Mesendoderm (in vitro differentiated cells): ENCODE measurements at regions not wholly inside any gene's neighbourhood (a gene's known extent, or its start where the extent isn't known, plus 50 kb on each side); places are given as distances from the start of the nearest gene placed in this dataset.

ENCODE experiments used
- DNase-seq: peaks from one replicate; pipeline ENCODE4 v3.0.0; 2013
- H2AK5ac ChIP-seq: 2 replicates; pipeline ENCODE4 v1.6.1; 2013; ENCODE audit warnings: low read length, inconsistent platforms
- H2BK120ac ChIP-seq: 2 replicates; pipeline ENCODE4 v1.6.1; 2013; ENCODE audit warnings: low read depth, mild to moderate bottlenecking, low read length, moderate library complexity, mixed read lengths
- H2BK15ac ChIP-seq: replicated peaks from 2 replicates; pipeline ENCODE4 v1.6.1; 2013; ENCODE audit warnings: low read depth, mild to moderate bottlenecking, moderate library complexity
- H2BK5ac ChIP-seq: 2 replicates; pipeline ENCODE4 v1.6.1; 2013; ENCODE audit warnings: low read length, inconsistent platforms
- H3K18ac ChIP-seq: 2 replicates; pipeline ENCODE4 v1.6.1; 2013; ENCODE audit warnings: mild to moderate bottlenecking, low read length, mixed read lengths
- H3K23ac ChIP-seq: one replicate; pipeline ENCODE4 v1.6.1; 2013; ENCODE audit warnings: low read length
- H3K27ac ChIP-seq: 2 replicates; pipeline ENCODE4 v1.5.1; 2013; ENCODE audit warnings: low read depth, mild to moderate bottlenecking, inconsistent platforms, low read length, moderate library complexity
- H3K27me3 ChIP-seq: 2 replicates; pipeline ENCODE4 v1.6.1; 2013; ENCODE audit warnings: low read length, control low read depth, mild to moderate bottlenecking, inconsistent platforms; ENCODE audit not compliant: insufficient read depth, poor library complexity
- H3K36me3 ChIP-seq: 2 replicates; pipeline ENCODE4 v1.6.1; 2013; ENCODE audit warnings: low read length, inconsistent platforms; ENCODE audit not compliant: control insufficient read depth, insufficient read depth
- H3K4ac ChIP-seq: one replicate; pipeline ENCODE4 v1.6.1; 2013; ENCODE audit warnings: low read depth, mild to moderate bottlenecking, low read length, moderate library complexity
- H3K4me1 ChIP-seq: 2 replicates; pipeline ENCODE4 v1.6.1; 2013; ENCODE audit warnings: low read depth, low read length, inconsistent platforms; ENCODE audit not compliant: control insufficient read depth
- H3K4me2 ChIP-seq: 2 replicates; pipeline ENCODE4 v1.6.1; 2013; ENCODE audit warnings: low read length
- H3K4me3 ChIP-seq: 2 replicates; pipeline ENCODE4 v1.5.1; 2013; ENCODE audit warnings: mild to moderate bottlenecking, low read length
- H3K56ac ChIP-seq: one replicate; pipeline ENCODE4 v1.6.1; 2013; ENCODE audit warnings: low read length
- H3K79me1 ChIP-seq: 2 replicates; pipeline ENCODE4 v1.6.1; 2013; ENCODE audit warnings: low read length, inconsistent platforms
- H3K79me2 ChIP-seq: 2 replicates; pipeline ENCODE4 v1.6.1; 2013; ENCODE audit warnings: mild to moderate bottlenecking, low read length; ENCODE audit not compliant: control insufficient read depth, insufficient read depth
- H3K9ac ChIP-seq: 2 replicates; pipeline ENCODE4 v1.6.1; 2013; ENCODE audit warnings: low read length, inconsistent platforms
- H4K5ac ChIP-seq: one replicate; pipeline ENCODE4 v1.6.1; 2013; ENCODE audit warnings: low read length
- H4K8ac ChIP-seq: one replicate; pipeline ENCODE4 v1.6.1; 2013; ENCODE audit warnings: low read depth, mild to moderate bottlenecking, control low read depth, low read length, moderate library complexity
- WGBS: extraction: QIAGEN DNeasy Blood & Tissue Kit; methylation state at CpG from one replicate; pipeline ENCODE4 v1.1.7; 2013; ENCODE audit warnings: low lambda C conversion rate, missing lambda C conversion rate; ENCODE audit not compliant: insufficient coverage; ENCODE audit errors: extremely low coverage; 5-methylcytosine and 5-hydroxymethylcytosine counted together

GRCh38 chr2:8625399-8626300 lies 56.2 kb upstream of the ID2 start:
- no peak overlapping the region for H3K56ac ChIP-seq
- no peak overlapping the region for H4K8ac ChIP-seq
- no CpG with 5 or more reads among the region's 24 CpGs for WGBS
- no peaks in the 10 kb centered on the region for H3K27me3 ChIP-seq
- DNase-seq: no peak
- no peak overlapping the region for H2BK5ac ChIP-seq
- H3K4me3 ChIP-seq: no peak overlapping the region
- H3K4ac ChIP-seq: no peak overlapping the region
- H2AK5ac ChIP-seq: no peak overlapping the region
- H3K23ac ChIP-seq: no peak overlapping the region
- H3K79me2 ChIP-seq: no peaks in the 10 kb centered on the region
- no peak overlapping the region for H3K27ac ChIP-seq
- no peak overlapping the region for H3K18ac ChIP-seq
- H3K36me3 ChIP-seq: no peaks in the 10 kb centered on the region
- no peaks in the 10 kb centered on the region for H3K79me1 ChIP-seq
- no peaks in the 10 kb centered on the region for H3K4me1 ChIP-seq
- no peak overlapping the region for H2BK120ac ChIP-seq
- no peak overlapping the region for H2BK15ac ChIP-seq
- H4K5ac ChIP-seq: no peak overlapping the region
- no peak overlapping the region for H3K4me2 ChIP-seq
- no peak overlapping the region for H3K9ac ChIP-seq

DNA sequence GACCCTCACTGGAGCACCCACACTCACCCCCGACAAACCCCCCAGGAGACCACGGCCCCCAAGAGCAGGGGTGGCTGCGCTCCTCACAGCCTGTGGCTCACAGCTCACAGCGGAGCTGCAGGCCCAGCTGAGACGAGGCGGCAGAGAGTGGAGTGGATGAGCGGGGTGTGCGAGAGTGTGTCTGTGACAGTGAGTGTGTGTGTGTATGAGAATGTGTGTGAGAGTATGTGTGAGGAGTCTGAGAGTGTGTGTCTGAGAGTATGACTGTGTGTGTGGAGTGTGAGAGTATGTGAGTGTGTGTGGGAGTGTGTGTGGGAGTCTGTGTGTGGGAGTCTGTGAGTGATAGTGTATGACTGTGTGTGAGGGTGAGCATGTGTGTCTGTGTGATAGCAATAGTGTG lies 55.3 kb upstream of the ID2 start:
- Histone ChIP-seq H4K8ac (no peak overlapping the region), H3K56ac (no peak overlapping the region), H2BK5ac (no peak overlapping the region), H3K27ac (no peak overlapping the region), H3K9ac (no peak overlapping the region), H2BK120ac (no peak overlapping the region), H3K4me2 (no peak overlapping the region), H3K36me3 (no peaks in the 10 kb centered on the region), H3K23ac (no peak overlapping the region), H3K79me1 (no peaks in the 10 kb centered on the region), H2BK15ac (no peak overlapping the region), H3K27me3 (no peaks in the 10 kb centered on the region), H3K79me2 (no peaks in the 10 kb centered on the region), H3K4ac (no peak overlapping the region), H4K5ac (no peak overlapping the region), H3K4me3 (no peak overlapping the region), H2AK5ac (no peak overlapping the region), H3K4me1 (no peaks in the 10 kb centered on the region), H3K18ac (no peak overlapping the region)
- WGBS: 100% methylated on average over 1 of the region's 8 CpGs
- no peak for DNase-seq

- Histone ChIP-seq H3K56ac (no peak overlapping the region), H2BK120ac (no peak overlapping the region), H4K8ac (no peak overlapping the region), H2AK5ac (no peak overlapping the region), H4K5ac (no peak overlapping the region), H3K36me3 (no peaks in the 10 kb centered on the region), H3K27me3 (no peaks in the 10 kb centered on the region), H3K9ac (no peak overlapping the region), H3K4me1 (no peaks in the 10 kb centered on the region), H3K4me3 (no peak overlapping the region), H3K18ac (no peak overlapping the region), H3K79me1 (no peaks in the 10 kb centered on the region), H3K4me2 (no peak overlapping the region), H3K79me2 (no peaks in the 10 kb centered on the region), H3K23ac (no peak overlapping the region), H3K4ac (no peak overlapping the region), H2BK5ac (no peak overlapping the region), H3K27ac (no peak overlapping the region), H2BK15ac (no peak overlapping the region)
- no CpG with 5 or more reads among the region's 20 CpGs for WGBS
- no peak for DNase-seq
Measured at GRCh38 chr2:8627019-8627691, 54.7 kb upstream of the ID2 start.

- Histone ChIP-seq H4K8ac (no peak overlapping the region), H3K36me3 (no peaks in the 10 kb centered on the region), H3K79me1 (no peaks in the 10 kb centered on the region), H3K9ac (no peak overlapping the region), H3K4ac (no peak overlapping the region), H3K56ac (no peak overlapping the region), H3K18ac (no peak overlapping the region), H3K4me1 (no peaks in the 10 kb centered on the region), H3K4me2 (no peak overlapping the region), H3K79me2 (no peaks in the 10 kb centered on the region), H3K23ac (no peak overlapping the region), H2BK15ac (no peak overlapping the region), H3K4me3 (no peak overlapping the region), H2BK120ac (no peak overlapping the region), H2BK5ac (no peak overlapping the region), H3K27ac (no peak overlapping the region), H4K5ac (no peak overlapping the region), H2AK5ac (no peak overlapping the region), H3K27me3 (no peaks in the 10 kb centered on the region)
- no peak for DNase-seq
- no CpG with 5 or more reads among the region's 14 CpGs for WGBS
Measured at GRCh38 chr2:8627692-8628085, 54.2 kb upstream of the ID2 start.

GRCh38 chr2:8628179-8628865 lies 53.5 kb upstream of the ID2 start:
- no peaks in the 10 kb centered on the region for H3K79me1 ChIP-seq
- no peak overlapping the region for H2AK5ac ChIP-seq
- no peaks in the 10 kb centered on the region for H3K79me2 ChIP-seq
- no CpG with 5 or more reads among the region's 18 CpGs for WGBS
- DNase-seq: peak; percentile 74
- no peak overlapping the region for H4K8ac ChIP-seq
- H4K5ac ChIP-seq: no peak overlapping the region
- H2BK120ac ChIP-seq: no peak overlapping the region
- no peak overlapping the region for H3K18ac ChIP-seq
- H3K4me1 ChIP-seq: no peaks in the 10 kb centered on the region
- peak overlapping the region; percentile 49 for H3K56ac ChIP-seq
- no peak overlapping the region for H3K4me2 ChIP-seq
- H2BK15ac ChIP-seq: no peak overlapping the region
- no peak overlapping the region for H3K23ac ChIP-seq
- no peaks in the 10 kb centered on the region for H3K36me3 ChIP-seq
- H3K27me3 ChIP-seq: no peaks in the 10 kb centered on the region
- H3K9ac ChIP-seq: no peak overlapping the region
- no peak overlapping the region for H3K4ac ChIP-seq
- no peak overlapping the region for H2BK5ac ChIP-seq
- H3K27ac ChIP-seq: no peak overlapping the region
- H3K4me3 ChIP-seq: no peak overlapping the region
